NCI-H2081 (cell line): ENCODE measurements at regions not wholly inside any gene's neighbourhood (a gene's known extent, or its start where the extent isn't known, plus 50 kb on each side); places are given as distances from the start of the nearest gene placed in this dataset.
"Not testable (repeated sequence)": the region's sequence is repeated elsewhere in the genome, so short reads cannot be mapped to it uniquely, and the experiment has no call there.

Experiments
- DNase-seq, 2 experiments: peaks; one replicate each; lab custom pipeline; 2025; lab: John Stamatoyannopoulos, UW

GRCh38 chr9:129413537-129414376 is 207.1 kb downstream of the C9orf50 start:
- DNase-seq = peak; percentile 95 to 96

- DNase-seq = peak; percentile 66 to 83
These were observed 207.9 kb downstream of the C9orf50 start for GRCh38 chr9:129412814-129413536.

- not testable (repeated sequence) for DNase-seq
These were observed 208.6 kb downstream of the C9orf50 start for GRCh38 chr9:129412176-129412813.

GRCh38 chr9:129411501-129412175 is 209.3 kb downstream of the C9orf50 start:
- no peak for DNase-seq

GRCh38 chr9:129410226-129410625 is 210.7 kb downstream of the C9orf50 start:
- no peak for DNase-seq

GRCh38 chr9:129408535-129409215 is 212.2 kb downstream of the C9orf50 start:
- no peak for DNase-seq

- no peak for DNase-seq
These were observed 212.9 kb downstream of the C9orf50 start for GRCh38 chr9:129407905-129408452.

GRCh38 chr9:129406278-129407225 is 214.3 kb downstream of the C9orf50 start:
- no peak for DNase-seq

GRCh38 chr9:129405827-129406213 is 215.1 kb downstream of the C9orf50 start:
- no peak for DNase-seq

GRCh38 chr9:129405089-129405826 is 215.6 kb downstream of the C9orf50 start:
- DNase-seq = no peak

GRCh38 chr9:129404621-129405020 is 216.3 kb downstream of the C9orf50 start:
- no peak for DNase-seq

GRCh38 chr9:129403779-129404620 is 216.9 kb downstream of the C9orf50 start:
- DNase-seq = no peak

GRCh38 chr9:129402931-129403778 is 217.7 kb downstream of the C9orf50 start:
- no peak for DNase-seq

GRCh38 chr9:129402371-129402739 is 218.5 kb downstream of the C9orf50 start:
- no peak for DNase-seq

- no peak for DNase-seq
These were observed 219.1 kb downstream of the C9orf50 start for GRCh38 chr9:129401623-129402370.

GRCh38 chr9:129400971-129401622 is 219.8 kb downstream of the C9orf50 start:
- no peak for DNase-seq
